ENCODE measurements at regions not wholly inside any gene's neighbourhood (a gene's known extent, or its start where the extent isn't known, plus 50 kb on each side); places are given as distances from the start of the nearest gene placed in this dataset.

GRCh38 chr2:81136296-81136695 is 831.7 kb upstream of the LRRTM1 start:
- TF ChIP-seq POLR2A (IDR thresholded peaks at IDR 0.05; ENCODE audit: low read length), result no peak
- no peak for TF ChIP-seq GATA1 (IDR thresholded peaks at IDR 0.05; ENCODE audit: low read depth, low read length)
